ENCODE measurements at regions not wholly inside any gene's neighbourhood (a gene's known extent, or its start where the extent isn't known, plus 50 kb on each side); places are given as distances from the start of the nearest gene placed in this dataset.

GRCh38 chr5:175816348-175816747 lies 55.0 kb upstream of the CPLX2 start:
- TF ChIP-seq, protein P1, sequence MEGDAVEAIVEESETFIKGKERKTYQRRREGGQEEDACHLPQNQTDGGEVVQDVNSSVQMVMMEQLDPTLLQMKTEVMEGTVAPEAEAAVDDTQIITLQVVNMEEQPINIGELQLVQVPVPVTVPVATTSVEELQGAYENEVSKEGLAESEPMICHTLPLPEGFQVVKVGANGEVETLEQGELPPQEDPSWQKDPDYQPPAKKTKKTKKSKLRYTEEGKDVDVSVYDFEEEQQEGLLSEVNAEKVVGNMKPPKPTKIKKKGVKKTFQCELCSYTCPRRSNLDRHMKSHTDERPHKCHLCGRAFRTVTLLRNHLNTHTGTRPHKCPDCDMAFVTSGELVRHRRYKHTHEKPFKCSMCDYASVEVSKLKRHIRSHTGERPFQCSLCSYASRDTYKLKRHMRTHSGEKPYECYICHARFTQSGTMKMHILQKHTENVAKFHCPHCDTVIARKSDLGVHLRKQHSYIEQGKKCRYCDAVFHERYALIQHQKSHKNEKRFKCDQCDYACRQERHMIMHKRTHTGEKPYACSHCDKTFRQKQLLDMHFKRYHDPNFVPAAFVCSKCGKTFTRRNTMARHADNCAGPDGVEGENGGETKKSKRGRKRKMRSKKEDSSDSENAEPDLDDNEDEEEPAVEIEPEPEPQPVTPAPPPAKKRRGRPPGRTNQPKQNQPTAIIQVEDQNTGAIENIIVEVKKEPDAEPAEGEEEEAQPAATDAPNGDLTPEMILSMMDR (optimal IDR thresholded peaks at IDR 0.05 in 1 of 3, IDR thresholded peaks at IDR 0.05 in 1 of 3, conservative IDR thresholded peaks at IDR 0.05 in 1 of 3; ENCODE audit: extremely low read depth in 1 of 3, insufficient read depth in 2 of 3, low read length in 3 of 3), result no peak
- no peak for TF ChIP-seq EZH2 (IDR thresholded peaks at IDR 0.05; ENCODE audit: low read length)
